GM12878 (cell line): ENCODE measurements at regions not wholly inside any gene's neighbourhood (a gene's known extent, or its start where the extent isn't known, plus 50 kb on each side); places are given as distances from the start of the nearest gene placed in this dataset.

ENCODE experiments used
- ATAC-seq: fragments of 200-7000 bp; cut with Tn5 transposase; 3 replicates; pipeline ENCODE4 v1.9.1; 2020; ENCODE audit warnings: mild to moderate bottlenecking, moderate library complexity
- BruUV-seq: library from RNA; stranded (reverse); fragments of 400-500 nt; replicated peaks from 2 replicates; lab custom pipeline; 2021; lab: Mats Ljungman, UMichigan
- CTCF ChIA-PET: fragments of 300-600 bp; sonication (Branson Sonifier 250); formaldehyde crosslinking; extraction: SDS; loops from one replicate; lab custom pipeline; 2021; ENCODE audit warnings: inconsistent platforms; lab: Yijun Ruan, JAX
- POLR2A ChIA-PET: fragments of 350-600 bp; formaldehyde crosslinking; extraction: SDS; loops from one replicate; lab custom pipeline; 2021; ENCODE audit warnings: inconsistent platforms; lab: Charles Lee
- RAD21 ChIA-PET: fragments of 300-600 bp; sonication (Branson Sonifier 250); formaldehyde crosslinking; loops from one replicate; lab custom pipeline; 2023; ENCODE audit warnings: antibody characterized with exemption; ENCODE audit not compliant: unreplicated experiment; lab: Charles Lee
- SMC1A ChIA-PET: fragments of 300-600 bp; sonication (Branson Sonifier 250); formaldehyde crosslinking; loops from one replicate; lab custom pipeline; 2023; ENCODE audit not compliant: unreplicated experiment, uncharacterized antibody; lab: Charles Lee
- DNase-seq: peaks from one replicate; pipeline ENCODE4 v3.0.0-alpha.2; 2011; ENCODE audit warnings: low read depth, low spot score
- FAIRE-seq: peaks from 3 replicates; lab custom pipeline; 2011; peaks lifted over from hg19 to GRCh38; lab: Jason Lieb, UNC
- H2AFZ ChIP-seq: 2 replicates; pipeline ENCODE4 v1.6.0; 2011; ENCODE audit warnings: low read depth, low read length, control low read depth; ENCODE audit not compliant: control insufficient read depth
- H3K27ac ChIP-seq: 2 replicates; pipeline ENCODE4 v1.5.1; 2011; ENCODE audit warnings: control low read depth; ENCODE audit not compliant: control insufficient read depth, insufficient read depth
- H3K27me3 ChIP-seq, 2 experiments: replicated peaks in 1 of 2; 2 replicates each; pipeline versions ENCODE4 v1.6.0 to v1.6.1; 2011; ENCODE audit warnings: low read length in 1 of 2; ENCODE audit not compliant: control insufficient read depth in 2 of 2, insufficient read depth in 2 of 2
- H3K36me3 ChIP-seq, 2 experiments: 2 replicates each; pipeline ENCODE4 v1.5.1; 2011; ENCODE audit warnings: low read length in 1 of 2; ENCODE audit not compliant: control insufficient read depth in 2 of 2, insufficient read depth in 2 of 2
- H3K4me1 ChIP-seq: 2 replicates; pipeline ENCODE4 v1.6.1; 2011; ENCODE audit warnings: mild to moderate bottlenecking, low read length, moderate library complexity, mixed read lengths; ENCODE audit not compliant: control insufficient read depth, insufficient read depth
- H3K4me2 ChIP-seq: 2 replicates; pipeline ENCODE4 v1.6.0; 2011; ENCODE audit warnings: control low read depth; ENCODE audit not compliant: control insufficient read depth, insufficient read depth
- H3K4me3 ChIP-seq: fragments of 200-600 bp; sonication (generic); 2 replicates; pipeline ENCODE4 v1.5.1; 2016
- H3K79me2 ChIP-seq: 2 replicates; pipeline ENCODE4 v1.6.0; 2011; ENCODE audit warnings: low read length; ENCODE audit not compliant: control insufficient read depth, insufficient read depth
- H3K9ac ChIP-seq: 2 replicates; pipeline ENCODE4 v1.8.0; 2011; ENCODE audit warnings: low read length, control low read depth, mixed read lengths; ENCODE audit not compliant: control insufficient read depth, insufficient read depth
- H3K9me3 ChIP-seq: replicated peaks from 3 replicates; pipeline ENCODE4 v1.5.1; 2011; ENCODE audit warnings: mild to moderate bottlenecking, low read length; ENCODE audit not compliant: control insufficient read depth, insufficient read depth
- H4K20me1 ChIP-seq: 2 replicates; pipeline ENCODE4 v1.6.0; 2011; ENCODE audit not compliant: control insufficient read depth, insufficient read depth
- CREM ChIP-seq: IDR thresholded peaks from 2 replicates; pipeline ENCODE4 v1.6.1; 2014; ENCODE audit warnings: antibody characterized with exemption, low read depth
- HDAC2 ChIP-seq: fragments of 200-600 bp; sonication (generic); IDR thresholded peaks from 2 replicates; pipeline ENCODE4 v1.6.1; 2017
- MXI1 ChIP-seq: fragments of 150-350 bp; IDR thresholded peaks from 2 replicates; pipeline ENCODE4 v1.6.1; 2011; ENCODE audit warnings: low read depth, mild to moderate bottlenecking, inconsistent platforms, low read length, improper control_type of control experiment
- MYC ChIP-seq: IDR thresholded peaks from 2 replicates; pipeline ENCODE4 v1.6.1; 2011; ENCODE audit warnings: mild to moderate bottlenecking, low read length, moderate library complexity, inconsistent platforms; ENCODE audit not compliant: insufficient read depth, insufficient replicate concordance, insufficient read length, severe bottlenecking
- PAX8 ChIP-seq: fragments of 450-650 bp; IDR thresholded peaks from 2 replicates; pipeline ENCODE4 v1.6.1; 2017; ENCODE audit warnings: mild to moderate bottlenecking, moderate library complexity
- RAD21 ChIP-seq: IDR thresholded peaks from 2 replicates; pipeline ENCODE4 v1.6.1; 2011; ENCODE audit warnings: mild to moderate bottlenecking, low read depth, low read length, moderate library complexity; ENCODE audit not compliant: insufficient read depth
- REST ChIP-seq: IDR thresholded peaks from 2 replicates; pipeline ENCODE4 v1.6.1; 2012; ENCODE audit warnings: mild to moderate bottlenecking, low read depth, low read length
- RFX5 ChIP-seq: IDR thresholded peaks from 2 replicates; pipeline ENCODE4 v1.6.1; 2011; ENCODE audit warnings: low read depth, low read length, improper control_type of control experiment
- SIX5 ChIP-seq: IDR thresholded peaks from 2 replicates; pipeline ENCODE4 v1.6.1; 2011; ENCODE audit warnings: mild to moderate bottlenecking, low read depth, low read length, moderate library complexity; ENCODE audit not compliant: severe bottlenecking
- SMAD1 ChIP-seq: fragments of 450-650 bp; IDR thresholded peaks from 2 replicates; pipeline ENCODE4 v1.6.1; 2018; ENCODE audit warnings: mild to moderate bottlenecking, low read depth; ENCODE audit not compliant: partially characterized antibody
- SMC3 ChIP-seq: IDR thresholded peaks from 2 replicates; pipeline ENCODE4 v1.6.1; 2011; ENCODE audit warnings: low read length, improper control_type of control experiment, borderline replicate concordance
- SPI1 ChIP-seq: IDR thresholded peaks from 2 replicates; pipeline ENCODE4 v1.6.1; 2011; ENCODE audit warnings: low read depth, mild to moderate bottlenecking, low read length, moderate library complexity, borderline replicate concordance; ENCODE audit not compliant: insufficient read depth
- YBX1 ChIP-seq: fragments of 450-650 bp; IDR thresholded peaks from 2 replicates; pipeline ENCODE4 v1.6.1; 2016; ENCODE audit warnings: antibody characterized with exemption
- ZNF217 ChIP-seq: fragments of 450-650 bp; IDR thresholded peaks from 2 replicates; pipeline ENCODE4 v1.6.1; 2017; ENCODE audit warnings: antibody characterized with exemption, mild to moderate bottlenecking
- ZNF384 ChIP-seq: IDR thresholded peaks from 2 replicates; pipeline ENCODE4 v1.6.1; 2012; ENCODE audit warnings: low read depth, mild to moderate bottlenecking, low read length, improper control_type of control experiment, borderline replicate concordance
- WGBS: methylation state at CpG from one replicate; pipeline ENCODE4 v1.1.6; 2016; ENCODE audit warnings: low lambda C conversion rate; ENCODE audit not compliant: insufficient replicate concordance, insufficient coverage; ENCODE audit errors: missing lambda C conversion rate; 5-methylcytosine and 5-hydroxymethylcytosine counted together
- in situ Hi-C: fragments of 300-500 bp; cut with MboI; formaldehyde crosslinking; loops from 9 replicates; pipeline ENCODE4 v1.14.3; 2018; ENCODE audit warnings: mixed read lengths
- intact Hi-C: fragments of 100-400 bp; cut with micrococcal nuclease; formaldehyde crosslinking; loops from one replicate; pipeline ENCODE4 v1.14.2; 2022; ENCODE audit not compliant: unreplicated experiment

DNA sequence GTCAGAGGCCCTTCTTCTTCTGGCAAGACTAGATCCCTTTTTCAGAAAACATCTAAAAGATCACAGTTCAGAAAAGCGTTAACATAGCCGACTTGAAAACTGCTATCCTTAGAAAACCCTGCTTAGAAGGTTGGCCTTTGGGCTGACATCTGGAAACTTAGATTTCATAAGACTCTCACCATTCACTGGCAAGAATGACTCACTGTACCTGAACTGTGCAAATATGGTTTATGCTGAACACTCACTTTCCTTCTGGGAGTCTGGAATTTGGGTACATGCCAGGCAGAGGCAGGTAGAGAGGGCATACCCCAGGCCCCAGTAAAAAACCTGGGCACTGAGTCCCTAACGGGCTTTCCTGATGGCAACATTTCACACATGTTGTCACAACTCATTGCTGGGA, 88.8 kb upstream of the GPC3 start:
- no peak for DNase-seq
- no peak overlapping the region for H2AFZ ChIP-seq
- ChIA-PET RAD21 (no interaction called here), SMC1A (no interaction called here), CTCF (no interaction called here), POLR2A (no interaction called here)
- no peaks in the 10 kb centered on the region for H3K27me3 ChIP-seq
- no peak for FAIRE-seq
- 2% methylated on average over 3 of the region's 3 CpGs for WGBS
- H3K36me3 ChIP-seq: no peaks in the 10 kb centered on the region
- in situ Hi-C loops (no loop called here), intact Hi-C loops (no loop called here)
- H3K9me3 ChIP-seq: no peaks in the 10 kb centered on the region; the same call in 2 of the 3 replicates
- H3K4me2 ChIP-seq: no peak overlapping the region
- TF ChIP-seq SMC3 (no peak), MYC (no peak), RAD21 (no peak), PAX8 (no peak), CREM (no peak), SIX5 (no peak), ZNF217 (no peak), SPI1 (no peak), MXI1 (no peak), YBX1 (no peak), SMAD1 (no peak), HDAC2 (no peak), REST (no peak), ZNF384 (no peak), RFX5 (no peak)
- no peak overlapping the region for H3K27ac ChIP-seq
- H3K4me3 ChIP-seq: no peak overlapping the region
- no peaks in the 10 kb centered on the region for H3K79me2 ChIP-seq
- no peaks in the 10 kb centered on the region for H4K20me1 ChIP-seq
- ATAC-seq: no peak
- H3K4me1 ChIP-seq: no peaks in the 10 kb centered on the region
- H3K9ac ChIP-seq: no peak overlapping the region
- no TSS peak for BruUV-seq
